NCI-H82 (cell line): ENCODE measurements at regions not wholly inside any gene's neighbourhood (a gene's known extent, or its start where the extent isn't known, plus 50 kb on each side); places are given as distances from the start of the nearest gene placed in this dataset.

Source experiments
- DNase-seq: peaks from one replicate; lab custom pipeline; 2025; lab: John Stamatoyannopoulos, UW

GRCh38 chr7:131087756-131088658 lies 239.7 kb upstream of the MKLN1 start:
- DNase-seq, result no peak

- no peak for DNase-seq
Measured at GRCh38 chr7:131090188-131090587, 237.5 kb upstream of the MKLN1 start.

GRCh38 chr7:131090886-131091692 lies 236.6 kb upstream of the MKLN1 start:
- no peak for DNase-seq

- DNase-seq, result no peak
Measured at GRCh38 chr7:131094685-131095084, 233.0 kb upstream of the MKLN1 start.

- DNase-seq, result no peak
Measured at GRCh38 chr7:131095346-131095745, 232.3 kb upstream of the MKLN1 start.

GRCh38 chr7:131096267-131096927 lies 231.3 kb upstream of the MKLN1 start:
- no peak for DNase-seq

- no peak for DNase-seq
Measured at GRCh38 chr7:131097662-131098376, 229.9 kb upstream of the MKLN1 start.

- no peak for DNase-seq
Measured at GRCh38 chr7:131098527-131098926, 229.1 kb upstream of the MKLN1 start.

GRCh38 chr7:131100357-131101054 lies 227.2 kb upstream of the MKLN1 start:
- DNase-seq, result no peak

- DNase-seq, result no peak
Measured at GRCh38 chr7:131103997-131104396, 223.7 kb upstream of the MKLN1 start.

- DNase-seq, result no peak
Measured at GRCh38 chr7:131104596-131105293, 222.9 kb upstream of the MKLN1 start.

GRCh38 chr7:131105294-131105798 lies 222.3 kb upstream of the MKLN1 start:
- DNase-seq, result no peak

GRCh38 chr7:131105799-131106680 lies 221.6 kb upstream of the MKLN1 start:
- peak; percentile 78 for DNase-seq

GRCh38 chr7:131106681-131107336 lies 220.9 kb upstream of the MKLN1 start:
- peak; percentile 76 for DNase-seq

GRCh38 chr7:131107337-131108211 lies 220.1 kb upstream of the MKLN1 start:
- peak; percentile 74 for DNase-seq

- no peak for DNase-seq
Measured at GRCh38 chr7:131108212-131108940, 219.3 kb upstream of the MKLN1 start.
